ENCODE measurements at regions not wholly inside any gene's neighbourhood (a gene's known extent, or its start where the extent isn't known, plus 50 kb on each side); places are given as distances from the start of the nearest gene placed in this dataset.

DNA sequence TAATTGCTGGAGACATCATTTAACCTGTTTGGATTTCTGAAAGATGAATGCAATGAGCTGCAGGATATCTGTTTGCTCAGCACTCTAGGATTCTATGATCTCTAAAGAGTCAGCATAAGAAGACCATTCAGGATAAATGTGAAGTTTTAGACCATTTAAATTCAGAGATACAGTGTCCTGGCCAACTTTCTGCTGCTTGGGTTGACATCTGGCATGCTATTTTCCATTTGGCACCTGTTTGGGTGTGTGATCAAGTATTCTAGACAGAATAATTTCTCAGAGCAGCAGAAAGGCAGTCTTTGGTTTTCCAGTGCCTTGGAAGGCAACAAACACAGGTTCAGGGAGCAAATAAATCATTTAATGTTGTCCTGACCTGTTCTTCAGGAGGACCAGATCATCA, 144.8 kb upstream of the NDUFV2 start:
- TF ChIP-seq, protein P1, sequence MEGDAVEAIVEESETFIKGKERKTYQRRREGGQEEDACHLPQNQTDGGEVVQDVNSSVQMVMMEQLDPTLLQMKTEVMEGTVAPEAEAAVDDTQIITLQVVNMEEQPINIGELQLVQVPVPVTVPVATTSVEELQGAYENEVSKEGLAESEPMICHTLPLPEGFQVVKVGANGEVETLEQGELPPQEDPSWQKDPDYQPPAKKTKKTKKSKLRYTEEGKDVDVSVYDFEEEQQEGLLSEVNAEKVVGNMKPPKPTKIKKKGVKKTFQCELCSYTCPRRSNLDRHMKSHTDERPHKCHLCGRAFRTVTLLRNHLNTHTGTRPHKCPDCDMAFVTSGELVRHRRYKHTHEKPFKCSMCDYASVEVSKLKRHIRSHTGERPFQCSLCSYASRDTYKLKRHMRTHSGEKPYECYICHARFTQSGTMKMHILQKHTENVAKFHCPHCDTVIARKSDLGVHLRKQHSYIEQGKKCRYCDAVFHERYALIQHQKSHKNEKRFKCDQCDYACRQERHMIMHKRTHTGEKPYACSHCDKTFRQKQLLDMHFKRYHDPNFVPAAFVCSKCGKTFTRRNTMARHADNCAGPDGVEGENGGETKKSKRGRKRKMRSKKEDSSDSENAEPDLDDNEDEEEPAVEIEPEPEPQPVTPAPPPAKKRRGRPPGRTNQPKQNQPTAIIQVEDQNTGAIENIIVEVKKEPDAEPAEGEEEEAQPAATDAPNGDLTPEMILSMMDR (IDR thresholded peaks at IDR 0.05), result no peak
- TF ChIP-seq POLR2A (IDR thresholded peaks at IDR 0.05), result no peak
